ENCODE measurements at regions not wholly inside any gene's neighbourhood (a gene's known extent, or its start where the extent isn't known, plus 50 kb on each side); places are given as distances from the start of the nearest gene placed in this dataset.

- no peak for TF ChIP-seq CTCF (IDR thresholded peaks at IDR 0.05)
- TF ChIP-seq POLR2A (IDR thresholded peaks at IDR 0.05) = no peak
- intact Hi-C loops (cut with DNase I) = no loop called here
Observed at GRCh38 chr11:15615398-15616096, 500.8 kb downstream of the INSC start.

GRCh38 chr11:15616130-15617105 is 501.7 kb downstream of the INSC start:
- WGBS (ENCODE audit: insufficient coverage, low coverage, low lambda C conversion rate, missing lambda C conversion rate) = 76% methylated on average over 9 of the region's 13 CpGs
- H3K4me1 ChIP-seq = no peaks in the 10 kb centered on the region
- no peak for ATAC-seq

More at GRCh38 chr11:15615398-15616096, 500.8 kb downstream of the INSC start:
- no peak overlapping the region for H3K27ac ChIP-seq
- H3K4me1 ChIP-seq = no peaks in the 10 kb centered on the region
- WGBS (ENCODE audit: insufficient coverage, low coverage, low lambda C conversion rate, missing lambda C conversion rate) = 69% methylated on average over 2 of the region's 2 CpGs
- no peaks in the 10 kb centered on the region for H3K9me3 ChIP-seq
- no peak overlapping the region for H3K4me3 ChIP-seq
- H3K27me3 ChIP-seq = no peaks in the 10 kb centered on the region
- no peak for DNase-seq
- ATAC-seq = no peak
- H3K36me3 ChIP-seq = no peaks in the 10 kb centered on the region

GRCh38 chr11:15617126-15617525 is 502.4 kb downstream of the INSC start:
- no peak for TF ChIP-seq POLR2A (IDR thresholded peaks at IDR 0.05)
- TF ChIP-seq CTCF (IDR thresholded peaks at IDR 0.05) = no peak
- H3K9me3 ChIP-seq = no peaks in the 10 kb centered on the region
- H3K4me1 ChIP-seq = no peaks in the 10 kb centered on the region
- no peak overlapping the region for H3K4me3 ChIP-seq
- no peak for ATAC-seq
- 84% methylated on average over 3 of the region's 5 CpGs for WGBS (ENCODE audit: insufficient coverage, low coverage, low lambda C conversion rate, missing lambda C conversion rate)
- no peak overlapping the region for H3K27ac ChIP-seq
- H3K36me3 ChIP-seq = no peaks in the 10 kb centered on the region
- intact Hi-C loops (cut with DNase I) = no loop called here
- H3K27me3 ChIP-seq = no peaks in the 10 kb centered on the region
- no peak for DNase-seq

More at GRCh38 chr11:15616130-15617105, 501.7 kb downstream of the INSC start:
- H3K36me3 ChIP-seq = no peaks in the 10 kb centered on the region
- H3K4me3 ChIP-seq = no peak overlapping the region
- no peak for DNase-seq
- intact Hi-C loops (cut with DNase I) = no loop called here
- H3K9me3 ChIP-seq = no peaks in the 10 kb centered on the region
- no peak for TF ChIP-seq CTCF (IDR thresholded peaks at IDR 0.05)
- H3K27ac ChIP-seq = no peak overlapping the region
- H3K27me3 ChIP-seq = no peaks in the 10 kb centered on the region

- DNase-seq = no peak
- no peak overlapping the region for H3K4me3 ChIP-seq
- H3K36me3 ChIP-seq = no peaks in the 10 kb centered on the region
- intact Hi-C loops (cut with DNase I) = no loop called here
- peak in 2 of 4 donors; percentile 23 to 65 for ATAC-seq
- no peak for TF ChIP-seq CTCF (IDR thresholded peaks at IDR 0.05)
- TF ChIP-seq POLR2A (IDR thresholded peaks at IDR 0.05) = no peak
- no peaks in the 10 kb centered on the region for H3K4me1 ChIP-seq
- 66% methylated on average over 2 of the region's 2 CpGs for WGBS (ENCODE audit: insufficient coverage, low coverage, low lambda C conversion rate, missing lambda C conversion rate)
- H3K27me3 ChIP-seq = no peaks in the 10 kb centered on the region
- no peak overlapping the region for H3K27ac ChIP-seq
- no peaks in the 10 kb centered on the region for H3K9me3 ChIP-seq
Observed at GRCh38 chr11:15618583-15619032, 503.9 kb downstream of the INSC start.

Measured in right lobe of liver (tissue), 6 donors.